Stimulated activated CD4-positive, alpha-beta T cell treated with anti-CD3 and anti-CD28 coated beads, Interleukin-4, amount 100 ng/mL, for 4 hours (primary cell): ENCODE measurements at regions not wholly inside any gene's neighbourhood (a gene's known extent, or its start where the extent isn't known, plus 50 kb on each side); places are given as distances from the start of the nearest gene placed in this dataset.

Experiments used
- DNase-seq, 2 experiments: peaks; one replicate each; pipeline ENCODE4 v3.0.0-alpha.2; 2020

- DNase-seq = no peak
Observed at GRCh38 chr1:83670909-83671565, 327.9 kb downstream of the TTLL7 start.

GRCh38 chr1:83641796-83642443 is 357.0 kb downstream of the TTLL7 start:
- DNase-seq = no peak

GRCh38 chr1:83641206-83641658 is 357.7 kb downstream of the TTLL7 start:
- DNase-seq = no peak

GRCh38 chr1:83639785-83640184 is 359.1 kb downstream of the TTLL7 start:
- DNase-seq = no peak

GRCh38 chr1:83637586-83637985 is 361.3 kb downstream of the TTLL7 start:
- DNase-seq = no peak

- no peak for DNase-seq
Observed at GRCh38 chr1:83637009-83637408, 361.9 kb downstream of the TTLL7 start.

- DNase-seq = peak; percentile 4 to 32
Observed at GRCh38 chr1:83632906-83633305, 366.0 kb downstream of the TTLL7 start.

- no peak for DNase-seq
Observed at GRCh38 chr1:83631851-83632250, 367.1 kb downstream of the TTLL7 start.

GRCh38 chr1:83627045-83627444 is 371.9 kb downstream of the TTLL7 start:
- no peak for DNase-seq

GRCh38 chr1:83626603-83627002 is 372.3 kb downstream of the TTLL7 start:
- DNase-seq = no peak

- DNase-seq = no peak
Observed at GRCh38 chr1:83625646-83626045, 373.3 kb downstream of the TTLL7 start.

GRCh38 chr1:83620016-83620415 is 378.9 kb downstream of the TTLL7 start:
- no peak for DNase-seq

- no peak for DNase-seq
Observed at GRCh38 chr1:83619170-83619896, 379.6 kb downstream of the TTLL7 start.

- no peak for DNase-seq
Observed at GRCh38 chr1:83617883-83618282, 381.0 kb downstream of the TTLL7 start.

GRCh38 chr1:83615370-83615769 is 383.6 kb downstream of the TTLL7 start:
- DNase-seq = no peak

- DNase-seq = no peak
Observed at GRCh38 chr1:83606416-83606955, 392.4 kb downstream of the TTLL7 start.

GRCh38 chr1:83596331-83596730 is 402.6 kb downstream of the TTLL7 start:
- no peak for DNase-seq

- no peak for DNase-seq
Observed at GRCh38 chr1:83593073-83593472, 405.9 kb downstream of the TTLL7 start.

- no peak for DNase-seq
Observed at GRCh38 chr1:83588140-83588539, 410.8 kb downstream of the TTLL7 start.

- DNase-seq = peak; percentile 8 to 16
Observed at GRCh38 chr1:83583351-83584014, 415.4 kb downstream of the TTLL7 start.

GRCh38 chr1:83581747-83582146 is 417.2 kb downstream of the TTLL7 start:
- DNase-seq = no peak

GRCh38 chr1:83574791-83575190 is 424.1 kb downstream of the TTLL7 start:
- DNase-seq = no peak

- DNase-seq = no peak
Observed at GRCh38 chr1:83573776-83574175, 425.2 kb downstream of the TTLL7 start.
